ENCODE measurements at regions not wholly inside any gene's neighbourhood (a gene's known extent, or its start where the extent isn't known, plus 50 kb on each side); places are given as distances from the start of the nearest gene placed in this dataset.

DNA sequence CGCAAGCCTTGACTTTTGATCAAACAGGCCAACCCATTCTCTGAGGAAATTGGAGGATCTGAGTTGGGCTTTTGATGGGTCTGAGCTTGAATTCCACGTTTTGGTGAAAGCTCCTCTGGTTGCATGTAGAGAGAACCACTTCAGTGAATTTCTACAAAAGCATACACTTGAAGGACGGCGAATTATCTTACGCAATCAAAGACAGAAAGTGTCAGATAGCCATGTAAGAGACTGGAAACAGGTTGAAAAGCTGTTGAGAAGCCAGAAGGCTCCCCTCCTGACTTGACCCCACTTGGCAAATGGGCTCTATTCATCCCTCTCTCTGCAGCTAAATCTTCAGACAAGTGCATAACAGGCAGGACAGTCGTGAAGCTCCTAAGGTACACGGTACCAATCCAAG lies 809.1 kb downstream of the BCL11B start:
- no peak for DNase-seq

DNA sequence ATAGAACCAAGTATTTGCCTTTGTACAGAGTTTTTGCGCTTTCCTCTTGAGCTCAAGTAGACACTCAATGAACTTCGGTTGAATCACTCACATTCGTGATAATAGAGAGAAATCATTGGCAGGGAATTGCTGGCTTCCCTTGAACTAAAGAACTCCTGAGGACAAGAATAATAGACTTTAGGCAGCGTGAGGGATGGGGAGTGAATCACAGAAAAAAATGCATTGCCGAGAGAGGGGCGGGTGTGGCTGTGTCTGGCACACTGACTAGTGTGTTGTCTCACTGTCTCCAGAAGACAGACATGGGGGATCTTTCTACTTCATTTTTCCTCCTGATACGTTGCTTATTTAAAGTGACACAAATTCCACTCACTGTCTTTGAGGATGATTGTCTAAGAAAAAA lies 805.2 kb downstream of the BCL11B start:
- no peak for DNase-seq

- DNase-seq = no peak
These were observed 801.3 kb downstream of the BCL11B start for GRCh38 chr14:98470663-98471062.

DNA sequence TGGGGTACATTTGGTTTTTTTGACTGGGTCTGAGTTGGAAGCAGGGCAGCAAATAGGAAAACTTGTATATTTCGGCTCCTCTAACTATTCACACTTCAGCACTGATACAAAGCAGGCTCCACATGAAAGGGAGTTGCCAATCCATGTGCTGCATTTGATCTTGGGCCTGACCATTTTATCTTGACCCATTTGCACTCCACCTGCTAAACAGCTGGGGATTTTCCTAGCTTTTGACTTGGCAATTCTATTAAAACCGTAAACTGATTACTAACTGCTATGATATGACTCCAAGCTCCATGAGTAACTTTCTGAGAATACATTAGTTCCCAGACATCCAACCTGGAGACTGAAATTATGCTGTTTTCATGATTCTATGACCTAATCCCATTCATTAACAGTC lies 797.1 kb downstream of the BCL11B start:
- no peak for DNase-seq

DNA sequence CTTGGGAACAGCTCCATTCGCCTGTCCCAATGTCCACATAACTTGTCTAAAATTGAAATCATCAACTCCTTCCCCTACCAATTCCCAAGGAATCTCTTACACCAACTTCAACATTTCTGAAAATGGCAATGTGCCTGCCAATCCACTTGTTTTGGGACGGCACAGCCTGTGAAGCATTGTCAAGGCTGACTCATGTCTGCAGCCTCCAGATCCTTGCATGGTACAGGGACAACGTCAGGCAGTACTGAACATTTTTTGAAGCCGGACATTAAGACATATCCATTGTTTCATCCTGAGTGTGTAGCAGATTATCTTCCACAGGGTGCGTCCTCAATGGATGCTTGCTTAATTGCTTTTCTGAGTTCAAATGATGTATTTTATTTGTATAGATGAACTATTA lies 794.1 kb downstream of the BCL11B start:
- no peak for DNase-seq

GRCh38 chr14:98489115-98489514 lies 782.9 kb downstream of the BCL11B start:
- no peak for DNase-seq

GRCh38 chr14:98494582-98494981 lies 777.4 kb downstream of the BCL11B start:
- DNase-seq = no peak

DNA sequence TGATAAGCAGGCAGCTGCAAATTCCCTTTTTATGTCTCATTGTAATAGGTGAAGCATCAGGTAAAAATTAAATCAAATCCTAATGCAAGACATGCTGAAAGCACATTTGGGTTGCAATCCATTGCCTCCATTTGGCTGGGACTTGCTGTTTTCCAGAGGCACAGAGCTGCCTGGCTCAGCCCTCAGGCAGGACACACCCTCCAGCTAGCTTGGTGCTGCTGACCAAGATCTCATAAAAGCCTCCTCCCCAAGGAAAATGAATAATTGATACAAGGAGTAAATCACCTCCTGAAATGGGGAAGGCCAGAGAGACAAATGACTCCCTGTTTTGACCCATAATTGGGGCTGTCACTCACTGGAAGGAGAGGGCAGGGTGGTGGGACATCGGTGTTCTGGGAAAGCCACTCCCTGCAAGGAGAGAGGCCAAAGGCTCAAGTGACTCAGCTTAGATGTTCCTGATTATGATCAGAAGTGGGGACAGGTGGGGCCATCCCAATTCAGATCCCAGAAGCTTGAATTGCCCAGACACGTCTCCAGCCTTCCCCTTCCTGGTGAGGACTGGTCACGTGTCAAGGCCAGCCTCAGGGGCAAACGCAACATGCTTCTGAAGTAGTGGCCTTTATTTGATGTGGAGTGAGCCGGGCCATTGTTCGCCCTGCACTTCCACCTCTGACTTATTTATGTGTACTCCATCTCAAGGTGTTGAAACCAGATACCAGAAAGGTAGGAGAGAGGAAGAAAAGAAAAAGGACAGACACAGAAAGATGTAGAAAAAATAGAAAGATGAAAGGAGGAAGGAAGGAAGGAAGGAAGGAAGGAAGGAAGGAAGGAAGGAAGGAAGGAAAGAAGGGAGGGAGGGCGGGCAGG lies 773.7 kb downstream of the BCL11B start:
- DNase-seq = no peak

- DNase-seq = no peak
These were observed 770.7 kb downstream of the BCL11B start for GRCh38 chr14:98501335-98501734.

DNA sequence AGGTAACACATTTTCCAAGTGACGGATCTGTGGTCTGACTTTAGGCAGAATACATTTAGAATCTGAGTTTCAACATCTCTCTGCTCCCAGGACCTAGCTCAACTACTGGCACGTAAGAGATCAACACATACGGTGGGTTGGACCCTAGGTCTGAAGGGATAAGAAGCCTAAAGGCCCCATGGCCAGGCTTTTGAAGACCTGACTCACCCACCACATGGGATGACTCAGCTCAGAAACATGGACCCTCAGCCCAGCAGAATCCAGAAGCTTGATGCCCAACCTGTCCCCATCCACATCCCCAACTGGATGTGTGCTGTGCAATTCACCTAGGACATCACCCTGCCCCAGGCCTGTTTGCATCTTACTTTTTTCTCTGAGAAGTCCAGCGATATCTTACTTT lies 770.2 kb downstream of the BCL11B start:
- no peak for DNase-seq

- DNase-seq = no peak
These were observed 768.7 kb downstream of the BCL11B start for GRCh38 chr14:98503086-98503815.

DNA sequence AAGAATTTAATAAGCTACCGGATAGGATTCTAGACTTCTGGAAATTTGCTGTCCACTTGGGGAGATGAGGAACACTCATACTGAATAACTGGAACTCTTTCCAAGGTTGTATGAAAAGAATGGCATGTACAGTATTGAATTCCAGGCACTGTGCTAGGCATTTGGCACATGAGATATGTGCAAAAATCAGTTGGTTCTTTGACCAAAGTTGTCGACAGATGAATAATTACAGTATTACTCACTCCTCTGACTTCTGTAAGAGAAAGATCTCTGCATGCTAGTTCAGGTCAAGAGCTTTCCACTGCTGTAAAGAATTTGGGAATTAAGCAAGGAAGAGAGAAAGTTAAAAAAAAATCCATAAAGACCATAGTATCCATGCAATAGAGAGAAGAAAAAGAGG lies 764.7 kb downstream of the BCL11B start:
- no peak for DNase-seq

DNA sequence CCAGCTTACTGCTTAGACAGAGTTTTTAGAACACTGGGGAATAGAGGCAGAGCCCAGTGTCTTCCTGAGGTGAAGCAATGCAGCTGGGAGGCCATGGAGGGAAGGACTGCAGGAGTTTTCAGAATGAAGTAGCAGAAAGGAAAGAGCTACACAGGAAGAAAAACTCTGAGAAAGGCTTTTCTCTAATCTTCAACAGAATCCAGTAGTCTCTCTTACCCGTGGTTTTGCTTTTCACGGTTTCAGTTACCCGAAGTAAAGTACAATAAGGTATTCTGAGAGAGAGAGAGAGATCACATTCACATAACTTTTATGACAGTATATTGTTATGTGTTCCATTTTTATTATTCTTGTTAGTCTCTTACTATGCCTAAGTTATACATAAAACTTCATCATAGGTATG lies 761.6 kb downstream of the BCL11B start:
- DNase-seq = no peak

- no peak for DNase-seq
These were observed 759.3 kb downstream of the BCL11B start for GRCh38 chr14:98512501-98513251.

- DNase-seq = no peak
These were observed 758.4 kb downstream of the BCL11B start for GRCh38 chr14:98513558-98513957.

DNA sequence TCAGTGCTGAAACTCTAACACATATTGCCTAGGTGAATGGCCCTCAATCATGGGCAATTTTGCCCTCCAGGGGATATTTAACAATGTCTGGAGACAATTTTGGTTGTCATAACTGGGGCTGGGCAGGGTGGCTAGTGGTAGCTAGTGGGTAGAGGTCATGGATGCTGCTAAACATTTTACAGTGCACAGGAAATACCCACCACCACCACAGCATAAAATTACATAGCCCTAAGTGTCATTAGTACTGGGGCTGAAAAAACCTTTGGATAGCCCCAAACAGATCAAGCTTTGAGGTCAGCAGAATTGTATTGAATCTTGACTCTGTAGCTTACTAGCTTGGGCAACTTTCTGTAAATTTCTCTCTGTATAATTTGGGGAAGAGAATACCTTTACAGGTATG lies 758.0 kb downstream of the BCL11B start:
- DNase-seq = no peak

- DNase-seq = no peak
These were observed 735.7 kb downstream of the BCL11B start for GRCh38 chr14:98536256-98536655.

DNA sequence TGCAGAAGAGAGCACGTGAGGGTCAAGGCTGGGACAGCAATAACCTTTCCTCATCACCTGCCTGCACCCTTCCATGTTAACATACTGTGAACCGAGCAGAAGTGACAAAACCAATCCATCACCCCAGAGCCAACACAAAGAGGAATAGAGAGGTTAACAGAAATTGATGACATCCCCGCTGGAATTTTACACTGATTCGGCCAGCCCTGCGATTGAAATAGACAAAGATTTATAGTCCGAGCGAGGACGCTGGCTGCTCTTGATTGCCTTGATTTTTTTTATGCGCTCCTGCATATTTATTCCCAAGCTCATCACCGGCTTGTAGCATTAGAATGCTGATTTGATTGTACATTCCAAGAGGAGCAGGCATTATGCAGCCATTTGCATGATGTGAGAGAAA lies 729.7 kb downstream of the BCL11B start:
- DNase-seq = no peak

GRCh38 chr14:98543074-98543473 lies 728.9 kb downstream of the BCL11B start:
- no peak for DNase-seq

- no peak for DNase-seq
These were observed 727.8 kb downstream of the BCL11B start for GRCh38 chr14:98544174-98544573.

DNA sequence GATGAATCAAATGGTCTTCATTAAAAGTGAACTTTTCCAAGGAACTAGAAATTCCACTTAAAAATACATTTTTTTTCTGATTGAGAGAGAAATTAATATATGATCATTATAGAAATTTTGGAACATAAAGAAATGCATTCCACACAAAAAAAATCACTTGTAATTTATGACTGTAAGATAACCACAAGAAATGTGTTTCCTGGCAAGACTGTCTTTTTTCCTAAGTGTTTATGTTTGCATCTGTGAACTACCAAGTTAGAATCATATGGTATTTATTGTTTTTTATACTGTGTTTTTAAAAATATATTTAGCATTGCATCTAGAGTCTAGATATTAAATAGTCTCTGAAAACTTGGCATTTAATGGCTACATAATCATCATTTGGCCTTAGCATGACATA lies 726.8 kb downstream of the BCL11B start:
- no peak for DNase-seq

DNA sequence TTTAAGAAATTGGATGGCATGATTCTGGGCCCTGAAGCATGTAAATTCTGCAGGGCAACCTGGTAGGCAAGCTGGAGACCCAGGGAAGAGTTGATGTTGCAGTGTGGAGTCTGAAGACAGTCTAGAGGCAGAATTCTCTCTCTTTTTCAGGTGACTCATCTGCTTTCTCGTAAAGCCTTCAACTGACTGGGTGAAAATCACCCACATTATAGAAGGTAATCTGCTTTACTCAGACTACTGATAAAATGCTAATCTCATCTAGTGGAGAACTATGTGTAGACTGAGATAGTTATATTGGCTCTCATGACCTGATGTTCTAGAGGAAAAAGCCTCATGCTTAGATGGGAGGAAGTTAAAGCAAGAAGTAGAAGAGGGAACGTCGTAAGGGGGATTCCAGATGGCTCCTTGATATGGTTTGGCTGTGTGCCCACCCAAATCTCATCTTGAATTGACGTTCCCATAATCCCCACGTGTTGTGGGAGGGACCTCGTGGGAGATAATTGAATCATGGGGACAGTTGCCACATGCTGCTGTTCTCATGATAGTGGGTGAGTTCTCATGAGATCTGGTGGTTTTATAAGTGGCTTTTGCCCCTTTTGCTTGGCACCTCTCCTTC lies 723.8 kb downstream of the BCL11B start:
- DNase-seq = no peak

- DNase-seq = no peak
These were observed 721.0 kb downstream of the BCL11B start for GRCh38 chr14:98551028-98551427.
